ENCODE measurements at regions not wholly inside any gene's neighbourhood (a gene's known extent, or its start where the extent isn't known, plus 50 kb on each side); places are given as distances from the start of the nearest gene placed in this dataset.

- Mint-ChIP-seq H3K27me3 (peaks cover 42% of the 10 kb centered on the region), H3K27ac (no peak overlapping the region), H3K4me3 (no peak overlapping the region), H3K36me3 (ENCODE audit: low read depth) (no peaks in the 10 kb centered on the region), H3K4me1 (peaks cover 2% of the 10 kb centered on the region), H3K9me3 (peaks cover 9% of the 10 kb centered on the region)
- no peak for DNase-seq
- intact Hi-C loops (cut with micrococcal nuclease), result no loop called here
These were observed 89.0 kb downstream of the CH25H start for GRCh38 chr10:89118091-89118490.

GRCh38 chr10:89115876-89116627 lies 91.1 kb downstream of the CH25H start:
- intact Hi-C loops (cut with micrococcal nuclease), result no loop called here
- Mint-ChIP-seq H3K4me3 (no peak overlapping the region), H3K4me1 (peaks cover 2% of the 10 kb centered on the region), H3K9me3 (peaks cover 5% of the 10 kb centered on the region), H3K27ac (no peak overlapping the region), H3K36me3 (ENCODE audit: low read depth) (no peaks in the 10 kb centered on the region), H3K27me3 (peaks cover 49% of the 10 kb centered on the region)
- DNase-seq, result no peak

GRCh38 chr10:89114846-89115625 lies 92.1 kb downstream of the CH25H start:
- intact Hi-C loops (cut with micrococcal nuclease), result no loop called here
- DNase-seq, result no peak
- Mint-ChIP-seq H3K9me3 (peaks cover 5% of the 10 kb centered on the region), H3K27ac (no peak overlapping the region), H3K27me3 (peaks cover 50% of the 10 kb centered on the region), H3K4me1 (peaks cover 2% of the 10 kb centered on the region), H3K4me3 (no peak overlapping the region), H3K36me3 (ENCODE audit: low read depth) (no peaks in the 10 kb centered on the region)

- Mint-ChIP-seq H3K36me3 (ENCODE audit: low read depth) (no peaks in the 10 kb centered on the region), H3K9me3 (peaks cover 5% of the 10 kb centered on the region), H3K4me1 (no peaks in the 10 kb centered on the region), H3K27me3 (peaks cover 15% of the 10 kb centered on the region), H3K4me3 (no peak overlapping the region), H3K27ac (no peak overlapping the region)
- no peak for DNase-seq
- intact Hi-C loops (cut with micrococcal nuclease), result no loop called here
These were observed 104.4 kb downstream of the CH25H start for GRCh38 chr10:89102735-89103134.

GRCh38 chr10:89101943-89102342 lies 105.2 kb downstream of the CH25H start:
- intact Hi-C loops (cut with micrococcal nuclease), result no loop called here
- Mint-ChIP-seq H3K9me3 (peaks cover 5% of the 10 kb centered on the region), H3K27ac (no peak overlapping the region), H3K4me3 (no peak overlapping the region), H3K27me3 (peaks cover 17% of the 10 kb centered on the region), H3K36me3 (ENCODE audit: low read depth) (no peaks in the 10 kb centered on the region), H3K4me1 (peaks cover 2% of the 10 kb centered on the region)
- DNase-seq, result no peak

GRCh38 chr10:89100680-89101079 lies 106.4 kb downstream of the CH25H start:
- intact Hi-C loops (cut with micrococcal nuclease), result no loop called here
- H3K27ac Mint-ChIP-seq, result no peak overlapping the region
- peaks cover 16% of the 10 kb centered on the region for H3K27me3 Mint-ChIP-seq
- H3K4me1 Mint-ChIP-seq, result peaks cover 2% of the 10 kb centered on the region
- no peaks in the 10 kb centered on the region for H3K36me3 Mint-ChIP-seq (ENCODE audit: low read depth)
- no peak for DNase-seq
- H3K4me3 Mint-ChIP-seq, result no peak overlapping the region
- peaks cover 5% of the 10 kb centered on the region for H3K9me3 Mint-ChIP-seq

- H3K4me3 Mint-ChIP-seq, result no peak overlapping the region
- DNase-seq, result peak; percentile 23
- H3K27ac Mint-ChIP-seq, result no peak overlapping the region
- peaks cover 5% of the 10 kb centered on the region for H3K9me3 Mint-ChIP-seq
- peaks cover 2% of the 10 kb centered on the region for H3K4me1 Mint-ChIP-seq
- no peaks in the 10 kb centered on the region for H3K36me3 Mint-ChIP-seq (ENCODE audit: low read depth)
- intact Hi-C loops (cut with micrococcal nuclease), result no loop called here
- peaks cover 7% of the 10 kb centered on the region for H3K27me3 Mint-ChIP-seq
These were observed 106.6 kb downstream of the FAS start for GRCh38 chr10:89097226-89097625.

- DNase-seq, result no peak
- H3K36me3 Mint-ChIP-seq (ENCODE audit: low read depth), result no peaks in the 10 kb centered on the region
- H3K27me3 Mint-ChIP-seq, result peaks cover 12% of the 10 kb centered on the region
- H3K9me3 Mint-ChIP-seq, result peaks cover 5% of the 10 kb centered on the region
- no peak overlapping the region for H3K27ac Mint-ChIP-seq
- no peak overlapping the region for H3K4me3 Mint-ChIP-seq
- intact Hi-C loops (cut with micrococcal nuclease), result no loop called here
- peaks cover 7% of the 10 kb centered on the region for H3K4me1 Mint-ChIP-seq
These were observed 105.2 kb downstream of the FAS start for GRCh38 chr10:89095701-89096391.

GRCh38 chr10:89093728-89094127 lies 103.1 kb downstream of the FAS start:
- intact Hi-C loops (cut with micrococcal nuclease), result no loop called here
- H3K4me1 Mint-ChIP-seq, result peaks cover 10% of the 10 kb centered on the region
- peaks cover 10% of the 10 kb centered on the region for H3K27me3 Mint-ChIP-seq
- no peak overlapping the region for H3K27ac Mint-ChIP-seq
- H3K36me3 Mint-ChIP-seq (ENCODE audit: low read depth), result no peaks in the 10 kb centered on the region
- no peak overlapping the region for H3K4me3 Mint-ChIP-seq
- DNase-seq, result no peak
- peaks cover 5% of the 10 kb centered on the region for H3K9me3 Mint-ChIP-seq

- no peak for DNase-seq
- Mint-ChIP-seq H3K27me3 (peaks cover 9% of the 10 kb centered on the region), H3K4me3 (no peak overlapping the region), H3K27ac (no peak overlapping the region), H3K9me3 (no peaks in the 10 kb centered on the region), H3K36me3 (ENCODE audit: low read depth) (no peaks in the 10 kb centered on the region), H3K4me1 (peaks cover 10% of the 10 kb centered on the region)
- intact Hi-C loops (cut with micrococcal nuclease), result no loop called here
These were observed 102.4 kb downstream of the FAS start for GRCh38 chr10:89092981-89093380.

GRCh38 chr10:89092439-89092838 lies 101.8 kb downstream of the FAS start:
- intact Hi-C loops (cut with micrococcal nuclease), result no loop called here
- Mint-ChIP-seq H3K4me1 (peaks cover 10% of the 10 kb centered on the region), H3K9me3 (no peaks in the 10 kb centered on the region), H3K27ac (no peak overlapping the region), H3K36me3 (ENCODE audit: low read depth) (no peaks in the 10 kb centered on the region), H3K4me3 (no peak overlapping the region), H3K27me3 (peaks cover 9% of the 10 kb centered on the region)
- DNase-seq, result no peak

- DNase-seq, result no peak
- no peak overlapping the region for H3K4me3 Mint-ChIP-seq
- peaks cover 6% of the 10 kb centered on the region for H3K27me3 Mint-ChIP-seq
- H3K36me3 Mint-ChIP-seq (ENCODE audit: low read depth), result no peaks in the 10 kb centered on the region
- H3K4me1 Mint-ChIP-seq, result peaks cover 8% of the 10 kb centered on the region
- H3K9me3 Mint-ChIP-seq, result no peaks in the 10 kb centered on the region
- no peak overlapping the region for H3K27ac Mint-ChIP-seq
- intact Hi-C loops (cut with micrococcal nuclease), result no loop called here
These were observed 100.9 kb downstream of the FAS start for GRCh38 chr10:89091496-89091895.

GRCh38 chr10:89090756-89091445 lies 100.3 kb downstream of the FAS start:
- Mint-ChIP-seq H3K36me3 (ENCODE audit: low read depth) (no peaks in the 10 kb centered on the region), H3K27me3 (peaks cover 6% of the 10 kb centered on the region), H3K4me3 (no peak overlapping the region), H3K4me1 (peaks cover 8% of the 10 kb centered on the region), H3K27ac (no peak overlapping the region), H3K9me3 (no peaks in the 10 kb centered on the region)
- intact Hi-C loops (cut with micrococcal nuclease), result no loop called here
- no peak for DNase-seq

Data from activated CD4-positive, alpha-beta T cell treated with anti-CD3 and anti-CD28 coated beads, Interleukin-2, amount 10 ng/mL, durations not matched to agents 24 days and 14 days (primary cell).